T-helper 1 cell treated with Interleukin-12 subunit alpha and Interleukin-12 subunit beta and Interleukin-4 antibody, amounts not matched to agents 30 ng/mL and 1 ng/mL, for 36 hours (primary cell): ENCODE measurements at regions not wholly inside any gene's neighbourhood (a gene's known extent, or its start where the extent isn't known, plus 50 kb on each side); places are given as distances from the start of the nearest gene placed in this dataset.
"Not testable (repeated sequence)": the region's sequence is repeated elsewhere in the genome, so short reads cannot be mapped to it uniquely, and the experiment has no call there.

Experiments
- intact Hi-C: fragments of 100-400 bp; cut with micrococcal nuclease; formaldehyde crosslinking; loops from one replicate; pipeline ENCODE4 v1.15.1; 2024

GRCh38 chr5:13640270-13640669, 304.2 kb downstream of the DNAH5 start:
- intact Hi-C loops = no loop called here

- intact Hi-C loops = no loop called here
Observed at GRCh38 chr5:13632676-13633075, 311.8 kb downstream of the DNAH5 start.

GRCh38 chr5:13629218-13629617, 315.3 kb downstream of the DNAH5 start:
- intact Hi-C loops = no loop called here

- intact Hi-C loops = no loop called here
Observed at GRCh38 chr5:13627673-13628454, 316.6 kb downstream of the DNAH5 start.

- intact Hi-C loops = no loop called here
Observed at GRCh38 chr5:13625616-13626198, 318.8 kb downstream of the DNAH5 start.

- intact Hi-C loops = no loop called here
Observed at GRCh38 chr5:13624283-13625074, 320.0 kb downstream of the DNAH5 start.

- intact Hi-C loops = no loop called here
Observed at GRCh38 chr5:13613621-13614020, 330.9 kb downstream of the DNAH5 start.

GRCh38 chr5:13611604-13612003, 332.9 kb downstream of the DNAH5 start:
- intact Hi-C loops = no loop called here

GRCh38 chr5:13609504-13609903, 335.0 kb downstream of the DNAH5 start:
- intact Hi-C loops = no loop called here

- intact Hi-C loops = no loop called here
Observed at GRCh38 chr5:13606051-13606450, 338.4 kb downstream of the DNAH5 start.

- intact Hi-C loops = no loop called here
Observed at GRCh38 chr5:13601112-13601511, 343.4 kb downstream of the DNAH5 start.

GRCh38 chr5:13595978-13596377, 348.5 kb downstream of the DNAH5 start:
- intact Hi-C loops = no loop called here

GRCh38 chr5:13591621-13592020, 352.9 kb downstream of the DNAH5 start:
- intact Hi-C loops = no loop called here

- intact Hi-C loops = no loop called here
Observed at GRCh38 chr5:13585324-13585723, 359.2 kb downstream of the DNAH5 start.

- intact Hi-C loops = no loop called here
Observed at GRCh38 chr5:13581914-13582313, 362.6 kb downstream of the DNAH5 start.

- intact Hi-C loops = no loop called here
Observed at GRCh38 chr5:13581132-13581531, 363.4 kb downstream of the DNAH5 start.

- intact Hi-C loops = no loop called here
Observed at GRCh38 chr5:13580058-13580457, 364.4 kb downstream of the DNAH5 start.

- intact Hi-C loops = not testable (repeated sequence)
Observed at GRCh38 chr5:13579091-13579490, 365.4 kb downstream of the DNAH5 start.

- intact Hi-C loops = not testable (repeated sequence)
Observed at GRCh38 chr5:13578311-13579039, 366.0 kb downstream of the DNAH5 start.

- intact Hi-C loops = no loop called here
Observed at GRCh38 chr5:13574574-13574973, 369.9 kb downstream of the DNAH5 start.

- intact Hi-C loops = no loop called here
Observed at GRCh38 chr5:13572163-13572562, 372.3 kb downstream of the DNAH5 start.
